ENCODE measurements at regions not wholly inside any gene's neighbourhood (a gene's known extent, or its start where the extent isn't known, plus 50 kb on each side); places are given as distances from the start of the nearest gene placed in this dataset.
"Not testable (repeated sequence)": the region's sequence is repeated elsewhere in the genome, so short reads cannot be mapped to it uniquely, and the experiment has no call there.

DNA sequence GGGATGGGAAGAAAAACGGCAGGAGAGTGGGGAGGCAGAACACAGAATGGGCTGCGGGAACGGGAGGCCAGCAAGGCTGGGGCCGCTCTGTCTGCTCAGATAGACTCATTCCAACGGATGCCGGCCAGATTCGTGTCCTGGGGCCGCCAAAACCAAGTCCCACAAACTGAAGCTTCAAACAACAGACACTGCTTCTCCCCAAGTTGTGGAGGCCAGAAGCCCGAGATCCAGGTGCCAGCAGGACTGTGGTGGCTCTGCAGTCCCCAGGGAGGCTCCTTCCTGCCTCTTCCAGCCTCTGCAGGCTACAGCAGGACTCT is 100.6 kb downstream of the ADRA2C start:
- DNase-seq (ENCODE audit: low spot score): no peak

DNA sequence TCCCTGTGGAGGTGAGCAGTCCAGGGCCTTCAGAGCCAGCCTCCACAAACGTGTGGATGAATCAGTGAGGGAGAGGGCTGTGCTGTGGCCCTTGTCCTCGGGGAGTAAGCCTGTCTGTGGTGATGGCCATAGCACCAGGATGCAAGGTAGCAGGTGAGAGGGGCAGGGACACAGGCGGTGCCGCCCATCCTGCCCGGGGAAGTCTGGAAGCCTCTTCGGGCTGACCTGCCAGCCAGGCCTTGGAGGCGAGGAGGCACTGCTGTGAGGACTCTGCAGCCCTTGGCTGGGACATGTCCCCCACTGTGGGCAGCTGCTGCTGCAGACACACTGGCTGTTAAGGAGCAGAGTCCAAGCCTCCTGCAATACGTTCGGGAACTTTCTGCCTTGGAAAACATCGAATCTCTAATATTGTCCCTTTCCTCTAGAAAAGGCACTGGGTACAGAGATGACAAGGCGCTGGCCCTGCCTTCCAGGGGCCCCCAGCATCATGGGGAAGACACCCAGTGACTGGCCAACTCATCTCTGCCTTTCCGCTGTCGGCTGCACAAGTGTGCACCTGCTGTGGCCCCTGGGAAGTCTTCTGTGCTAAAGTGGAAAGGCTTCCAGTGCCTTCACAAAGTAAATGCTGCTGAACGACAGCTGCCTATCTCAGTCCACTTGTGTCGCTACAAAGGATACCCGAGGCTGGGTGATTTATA is 101.4 kb downstream of the ADRA2C start:
- no peak for DNase-seq (ENCODE audit: low spot score)

GRCh38 chr4:3868211-3869173 is 102.3 kb downstream of the ADRA2C start:
- DNase-seq (ENCODE audit: low spot score): peak; percentile 77

DNA sequence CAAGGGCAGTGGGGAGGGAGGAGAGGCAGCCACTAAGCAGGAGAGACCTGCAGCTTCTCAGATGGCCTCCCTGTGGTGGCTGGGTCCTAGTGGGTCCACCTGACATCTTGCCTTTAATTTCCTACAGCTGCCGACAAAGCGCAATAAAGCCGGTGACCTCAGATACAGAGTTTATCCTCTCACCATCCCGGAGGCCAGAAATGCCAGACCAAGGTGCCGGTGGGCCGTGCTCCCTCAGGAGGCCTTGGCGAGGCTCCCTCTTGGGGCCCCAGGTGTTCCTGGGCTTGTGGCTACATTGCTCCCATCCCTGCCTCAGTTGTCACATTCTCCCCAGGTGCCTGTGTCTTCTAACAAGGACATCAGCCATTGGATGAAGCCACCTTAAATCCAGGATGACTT is 103.0 kb downstream of the ADRA2C start:
- no peak for DNase-seq (ENCODE audit: low spot score)

- no peak for DNase-seq (ENCODE audit: low spot score)
Measured at GRCh38 chr4:3869661-3870566, 103.7 kb downstream of the ADRA2C start.

- DNase-seq (ENCODE audit: low spot score): no peak
Measured at GRCh38 chr4:3870567-3870962, 104.4 kb downstream of the ADRA2C start.

DNA sequence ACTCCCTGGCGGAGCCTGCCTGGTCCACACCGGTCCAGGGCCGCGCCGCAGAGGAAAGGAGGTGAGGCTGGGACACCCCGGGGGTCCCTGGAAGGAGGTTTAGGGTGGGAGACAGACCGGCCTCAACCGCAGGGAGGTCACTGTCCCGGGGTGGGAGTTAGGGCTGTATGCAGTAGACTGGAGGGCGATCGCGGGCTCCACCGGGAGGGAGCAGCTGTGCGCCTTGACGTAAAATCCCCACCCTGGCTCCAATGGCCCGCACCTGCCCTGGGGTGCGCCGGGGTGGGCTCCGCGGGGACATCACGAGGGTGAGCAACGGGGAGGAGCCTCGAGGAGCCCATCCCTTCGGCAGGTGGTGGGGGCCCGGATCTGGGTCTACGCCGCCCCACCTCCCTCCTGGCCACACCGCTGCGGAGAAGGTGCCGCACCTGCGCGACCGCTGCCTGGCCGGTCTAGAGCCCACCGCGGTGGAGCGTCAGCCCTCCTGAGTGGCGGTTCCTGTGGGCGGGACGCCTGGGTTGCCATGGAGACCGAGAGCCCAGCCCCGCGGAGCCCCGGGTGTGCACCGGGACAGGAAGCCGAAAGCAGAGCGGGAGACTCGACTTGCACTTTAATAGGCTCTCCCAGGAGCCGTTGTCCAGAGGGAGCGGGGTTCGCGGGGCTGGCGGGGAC is 105.1 kb downstream of the ADRA2C start:
- DNase-seq (ENCODE audit: low spot score): peak; percentile 87

DNA sequence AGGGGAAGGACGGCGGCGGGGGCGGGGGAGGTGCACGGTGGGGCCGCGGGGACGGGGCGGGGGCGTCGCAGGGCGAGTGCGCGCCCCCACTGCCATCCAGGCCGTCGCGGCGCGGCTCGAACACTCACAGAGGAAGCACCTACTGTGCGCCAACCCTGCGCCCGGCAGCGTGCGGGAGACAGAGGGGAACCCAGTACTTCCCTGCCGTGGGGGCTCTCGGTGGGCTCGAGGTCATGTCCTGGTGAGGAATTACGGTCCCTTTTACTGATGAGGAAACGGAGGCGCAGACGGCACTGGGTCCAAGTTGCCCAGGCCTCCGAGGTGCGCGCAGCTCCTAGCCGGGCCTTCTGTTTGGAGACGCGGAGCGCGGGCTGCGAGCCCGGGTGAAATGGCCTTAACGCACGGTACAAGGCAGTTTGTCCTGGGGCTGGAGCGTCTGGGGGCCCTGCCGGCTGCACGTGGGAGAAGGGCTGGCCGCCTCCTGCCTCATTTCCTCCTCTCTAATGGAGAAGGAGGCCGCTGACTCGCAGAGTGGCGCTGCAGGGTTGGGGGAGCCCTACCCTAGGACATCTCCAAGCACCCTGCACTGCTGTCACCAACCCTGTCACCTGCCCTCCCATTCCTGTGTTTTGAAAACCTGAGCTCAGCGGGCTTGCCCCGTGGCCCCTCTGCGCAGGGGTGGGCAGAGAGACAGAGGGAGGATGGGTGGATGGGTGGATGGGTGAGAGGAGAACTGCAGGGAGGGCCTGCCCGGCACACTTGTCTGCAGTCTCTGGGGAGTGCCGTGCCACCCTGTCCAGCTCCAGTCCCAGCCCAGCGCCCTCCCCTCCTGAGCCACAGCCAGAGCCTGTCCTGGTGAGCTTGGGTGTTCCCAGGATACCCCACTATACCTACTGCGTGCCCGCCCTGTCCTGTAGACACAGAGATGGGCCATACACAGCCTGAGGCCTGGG is 106.0 kb downstream of the ADRA2C start:
- no peak for DNase-seq (ENCODE audit: low spot score)

GRCh38 chr4:3872834-3873313 is 106.7 kb downstream of the ADRA2C start:
- no peak for DNase-seq (ENCODE audit: low spot score)

DNA sequence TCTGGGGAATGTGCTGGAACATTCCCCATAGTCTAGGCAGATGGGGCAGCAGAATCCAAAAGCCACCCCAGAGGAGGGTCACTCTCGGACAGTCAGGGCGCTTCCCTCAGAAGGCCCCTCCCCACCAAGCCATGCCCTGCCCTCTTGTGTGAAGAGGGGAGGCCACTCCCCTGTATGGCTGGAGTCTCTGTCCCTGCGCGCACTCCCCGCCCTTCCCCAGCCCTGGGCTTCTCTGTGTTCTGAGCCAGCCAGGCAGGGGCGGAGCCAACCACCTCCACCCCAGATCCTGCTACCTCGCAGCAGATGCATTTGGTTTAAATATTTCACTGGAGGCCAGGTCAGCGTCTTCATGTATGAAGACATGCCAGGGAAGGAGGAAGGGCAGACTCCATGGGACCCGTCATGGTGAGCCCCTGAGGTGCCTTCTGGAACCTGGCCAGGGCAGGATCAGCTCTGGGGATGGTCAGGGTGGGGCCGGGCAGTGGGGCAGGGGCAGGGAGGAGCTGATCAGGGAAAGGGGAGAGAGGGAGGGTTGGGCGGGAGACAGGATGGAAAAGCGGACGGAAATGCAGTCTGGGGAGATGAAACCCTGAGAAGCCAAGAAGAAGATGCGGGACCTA is 107.3 kb downstream of the ADRA2C start:
- DNase-seq (ENCODE audit: low spot score): peak; percentile 68

GRCh38 chr4:3874028-3874415 is 107.8 kb downstream of the ADRA2C start:
- no peak for DNase-seq (ENCODE audit: low spot score)

GRCh38 chr4:3874525-3875110 is 108.4 kb downstream of the ADRA2C start:
- DNase-seq (ENCODE audit: low spot score): no peak

- DNase-seq (ENCODE audit: low spot score): no peak
Measured at GRCh38 chr4:3875466-3875865, 109.3 kb downstream of the ADRA2C start.

DNA sequence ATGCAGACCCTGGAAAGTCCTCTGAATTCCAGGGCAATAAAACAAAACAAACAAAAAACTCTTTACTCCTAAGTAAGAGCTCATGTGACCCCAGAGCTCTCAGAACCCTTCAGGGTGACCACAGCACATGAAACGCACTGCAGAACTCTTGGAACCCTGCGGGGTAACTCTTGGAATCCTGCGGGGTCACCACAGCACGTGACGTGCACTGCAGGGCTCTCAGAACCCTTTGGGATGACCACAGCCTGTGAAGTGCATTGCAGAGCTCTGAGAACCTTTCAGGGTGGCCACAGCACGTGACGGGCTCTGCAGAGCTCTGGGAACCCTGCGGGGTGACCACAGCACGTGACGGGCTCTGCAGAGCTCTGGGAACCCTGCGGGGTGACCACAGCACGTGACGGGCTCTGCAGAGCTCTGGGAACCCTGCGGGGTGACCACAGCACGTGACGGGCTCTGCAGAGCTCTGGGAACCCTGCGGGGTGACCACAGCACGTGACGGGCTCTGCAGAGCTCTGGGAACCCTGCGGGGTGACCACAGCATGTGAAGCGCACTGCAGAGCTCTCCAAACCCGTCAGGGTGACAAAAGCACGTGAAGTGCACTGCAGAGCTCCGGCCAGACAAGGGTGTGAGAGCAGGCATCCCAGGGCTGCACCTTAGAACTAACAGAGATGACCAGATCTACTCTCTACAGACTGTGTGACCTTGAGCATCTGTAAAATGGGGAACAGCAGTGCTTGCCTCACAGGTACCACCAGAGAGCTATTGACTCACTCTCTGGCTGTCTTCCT is 110.1 kb downstream of the ADRA2C start:
- not testable (repeated sequence) for DNase-seq (ENCODE audit: low spot score)

GRCh38 chr4:3877236-3877635 is 111.1 kb downstream of the ADRA2C start:
- no peak for DNase-seq (ENCODE audit: low spot score)

DNA sequence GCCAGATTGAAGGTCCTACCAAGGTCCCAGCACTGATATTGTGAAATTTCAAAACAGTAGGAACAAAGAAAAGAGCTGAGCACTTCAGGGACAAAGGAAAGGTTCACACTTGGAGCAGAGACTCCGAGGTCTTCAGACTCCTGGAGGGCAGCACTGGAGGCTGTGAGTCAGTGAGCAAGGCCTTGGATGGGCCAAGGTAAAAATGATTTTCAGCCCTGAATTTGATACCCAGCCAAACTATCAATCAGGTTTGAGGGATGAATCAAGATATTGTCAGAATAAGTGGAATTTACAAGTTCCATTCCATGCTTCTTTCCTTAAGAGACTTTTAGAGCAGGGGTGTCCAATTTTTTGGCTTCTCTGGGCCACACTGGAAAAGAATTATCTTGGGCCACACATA is 111.7 kb downstream of the ADRA2C start:
- DNase-seq (ENCODE audit: low spot score): no peak

GRCh38 chr4:3878678-3879077 is 112.5 kb downstream of the ADRA2C start:
- DNase-seq (ENCODE audit: low spot score): no peak

GRCh38 chr4:3879681-3880614 is 113.8 kb downstream of the ADRA2C start:
- DNase-seq (ENCODE audit: low spot score): peak; percentile 31
